ENCODE measurements at regions not wholly inside any gene's neighbourhood (a gene's known extent, or its start where the extent isn't known, plus 50 kb on each side); places are given as distances from the start of the nearest gene placed in this dataset.
A peak's percentile ranks its signal among the peaks of the same experiment; 100 is the strongest.

- no peak for TF ChIP-seq CTCF (IDR thresholded peaks at IDR 0.05; ENCODE audit: control extremely low read depth, extremely low read depth)
- Histone ChIP-seq H3K4me3 (no peak overlapping the region), H3K4me1 (ENCODE audit: control insufficient read depth in 5 of 5, insufficient read depth in 5 of 5, low read length in 5 of 5) (no peaks in the 10 kb centered on the region), H3K9ac (ENCODE audit: insufficient read depth in 1 of 2, low read length in 2 of 2) (no peak overlapping the region), H3K27me3 (ENCODE audit: control insufficient read depth in 3 of 3, insufficient read depth in 3 of 3, low read length in 2 of 3) (no peaks in the 10 kb centered on the region), H3K36me3 (ENCODE audit: control insufficient read depth in 4 of 4, insufficient read depth in 4 of 4, low read length in 4 of 4) (no peaks in the 10 kb centered on the region), H3K27ac (ENCODE audit: low read depth in 1 of 2, low read length in 1 of 2) (no peak overlapping the region), H3K9me3 (ENCODE audit: control insufficient read depth in 4 of 4, insufficient read depth in 3 of 4, low read length in 3 of 4) (no peaks in the 10 kb centered on the region)
- DNase-seq (no peak), ATAC-seq (ENCODE audit: insufficient read depth, low FRiP score) (no peak)
- 64 to 70% methylated on average over 1 of the region's 1 CpG for WGBS, 2 donors
Observed at GRCh38 chr4:129498626-129499025, 402.7 kb downstream of the C4orf33 start.

GRCh38 chr4:129514852-129515251 is 418.9 kb downstream of the C4orf33 start:
- TF ChIP-seq CTCF (IDR thresholded peaks at IDR 0.05; ENCODE audit: control extremely low read depth, extremely low read depth): no peak
- Histone ChIP-seq H3K27me3 (ENCODE audit: control insufficient read depth in 3 of 3, insufficient read depth in 3 of 3, low read length in 2 of 3) (no peaks in the 10 kb centered on the region), H3K4me3 (no peak overlapping the region), H3K27ac (ENCODE audit: low read depth in 1 of 2, low read length in 1 of 2) (no peak overlapping the region), H3K9ac (ENCODE audit: insufficient read depth in 1 of 2, low read length in 2 of 2) (no peak overlapping the region), H3K36me3 (ENCODE audit: control insufficient read depth in 4 of 4, insufficient read depth in 4 of 4, low read length in 4 of 4) (no peaks in the 10 kb centered on the region), H3K4me1 (ENCODE audit: control insufficient read depth in 5 of 5, insufficient read depth in 5 of 5, low read length in 5 of 5) (no peaks in the 10 kb centered on the region), H3K9me3 (ENCODE audit: control insufficient read depth in 4 of 4, insufficient read depth in 3 of 4, low read length in 3 of 4) (no peaks in the 10 kb centered on the region)
- ATAC-seq (ENCODE audit: insufficient read depth, low FRiP score) (no peak), DNase-seq (no peak)

GRCh38 chr4:129515356-129515755 is 419.4 kb downstream of the C4orf33 start:
- DNase-seq (no peak), ATAC-seq (ENCODE audit: insufficient read depth, low FRiP score) (no peak)
- no peak overlapping the region for H3K4me3 ChIP-seq
- no peaks in the 10 kb centered on the region for H3K27me3 ChIP-seq (ENCODE audit: control insufficient read depth in 3 of 3, insufficient read depth in 3 of 3, low read length in 2 of 3)
- TF ChIP-seq CTCF (IDR thresholded peaks at IDR 0.05; ENCODE audit: control extremely low read depth, extremely low read depth): no peak
- 24 to 29% methylated on average over 1 of the region's 1 CpG for WGBS, 2 donors
- H3K9ac ChIP-seq (ENCODE audit: insufficient read depth in 1 of 2, low read length in 2 of 2): no peak overlapping the region
- H3K36me3 ChIP-seq (ENCODE audit: control insufficient read depth in 4 of 4, insufficient read depth in 4 of 4, low read length in 4 of 4): no peaks in the 10 kb centered on the region
- no peaks in the 10 kb centered on the region for H3K9me3 ChIP-seq (ENCODE audit: control insufficient read depth in 4 of 4, insufficient read depth in 3 of 4, low read length in 3 of 4)
- no peak overlapping the region for H3K27ac ChIP-seq (ENCODE audit: low read depth in 1 of 2, low read length in 1 of 2)
- H3K4me1 ChIP-seq (ENCODE audit: control insufficient read depth in 5 of 5, insufficient read depth in 5 of 5, low read length in 5 of 5): no peaks in the 10 kb centered on the region

- H3K9ac ChIP-seq (ENCODE audit: insufficient read depth in 1 of 2, low read length in 2 of 2): no peak overlapping the region
- no peak overlapping the region for H3K27ac ChIP-seq (ENCODE audit: low read depth in 1 of 2, low read length in 1 of 2)
- no peaks in the 10 kb centered on the region for H3K4me1 ChIP-seq (ENCODE audit: control insufficient read depth in 5 of 5, insufficient read depth in 5 of 5, low read length in 5 of 5)
- peak in 2 of 3 donors; percentile 17 to 40 for DNase-seq
- no peak for TF ChIP-seq CTCF (IDR thresholded peaks at IDR 0.05; ENCODE audit: control extremely low read depth, extremely low read depth)
- no peaks in the 10 kb centered on the region for H3K9me3 ChIP-seq (ENCODE audit: control insufficient read depth in 4 of 4, insufficient read depth in 3 of 4, low read length in 3 of 4)
- no peak overlapping the region for H3K4me3 ChIP-seq
- H3K27me3 ChIP-seq (ENCODE audit: control insufficient read depth in 3 of 3, insufficient read depth in 3 of 3, low read length in 2 of 3): no peaks in the 10 kb centered on the region
- no peak for ATAC-seq (ENCODE audit: insufficient read depth, low FRiP score)
- H3K36me3 ChIP-seq (ENCODE audit: control insufficient read depth in 4 of 4, insufficient read depth in 4 of 4, low read length in 4 of 4): no peaks in the 10 kb centered on the region
- WGBS, 2 donors: 49 to 76% methylated on average over 3 of the region's 3 CpGs
Observed at GRCh38 chr4:129526812-129527211, 430.9 kb downstream of the C4orf33 start.

Data from lung (tissue), 11 donors.